SK-N-MC (cell line): ENCODE measurements at regions not wholly inside any gene's neighbourhood (a gene's known extent, or its start where the extent isn't known, plus 50 kb on each side); places are given as distances from the start of the nearest gene placed in this dataset.

Experiments used
- EZH2 ChIP-seq: fragments of 200-600 bp; sonication (generic); IDR thresholded peaks from one replicate; pipeline ENCODE4 v1.6.1; 2017; ENCODE audit warnings: antibody characterized with exemption
- FOXP2 ChIP-seq: optimal IDR thresholded peaks from 2 replicates; pipeline ENCODE3; 2011; ENCODE audit warnings: mild to moderate bottlenecking, moderate library complexity; ENCODE audit not compliant: insufficient read depth; ENCODE audit errors: extremely low read length, control extremely low read depth
- POLR2AphosphoS5 ChIP-seq: IDR thresholded peaks from 2 replicates; pipeline ENCODE4 v1.6.1; 2012; ENCODE audit warnings: mild to moderate bottlenecking, low read depth, low read length, borderline replicate concordance

GRCh38 chr1:57796616-57797015, 372.8 kb upstream of the DAB1 start:
- TF ChIP-seq EZH2 (no peak), POLR2AphosphoS5 (no peak), FOXP2 (no peak)
